H1 (cell line): ENCODE measurements at regions not wholly inside any gene's neighbourhood (a gene's known extent, or its start where the extent isn't known, plus 50 kb on each side); places are given as distances from the start of the nearest gene placed in this dataset.

Experiments
- CTCF ChIA-PET: fragments of 300-600 bp; sonication (Branson Sonifier 250); formaldehyde crosslinking; loops from one replicate; lab custom pipeline; 2021; ENCODE audit not compliant: partially characterized antibody; lab: Charles Lee
- POLR2A ChIA-PET: fragments of 300-600 bp; sonication (Branson Sonifier 250); formaldehyde crosslinking; loops from one replicate; lab custom pipeline; 2021; ENCODE audit warnings: inconsistent platforms; ENCODE audit not compliant: partially characterized antibody; lab: Charles Lee
- DNase-seq, 2 experiments: peaks; one replicate each; pipeline versions ENCODE4 v3.0.0 to v3.0.0-alpha.2; 2010 to 2022; ENCODE audit warnings: low spot score in 2 of 2, low read depth in 1 of 2, mixed read lengths in 1 of 2
- FAIRE-seq: peaks from 2 replicates; lab custom pipeline; 2011; peaks lifted over from hg19 to GRCh38; lab: Jason Lieb, UNC
- H2AFZ ChIP-seq: 2 replicates; pipeline ENCODE4 v1.8.1; 2012; ENCODE audit warnings: low read length, inconsistent platforms
- H2AK5ac ChIP-seq: 2 replicates; pipeline ENCODE4 v1.6.1; 2013; ENCODE audit warnings: low read depth, low read length
- H2BK120ac ChIP-seq: replicated peaks from 2 replicates; pipeline ENCODE3; 2013; ENCODE audit warnings: low read depth, low read length, inconsistent platforms
- H2BK12ac ChIP-seq: 2 replicates; pipeline ENCODE4 v1.6.1; 2013; ENCODE audit warnings: low read depth, low read length
- H2BK15ac ChIP-seq: 2 replicates; pipeline ENCODE4 v1.6.1; 2013; ENCODE audit warnings: low read length
- H2BK20ac ChIP-seq: 2 replicates; pipeline ENCODE4 v1.6.1; 2013; ENCODE audit warnings: low read length
- H2BK5ac ChIP-seq: 2 replicates; pipeline ENCODE4 v1.6.1; 2013; ENCODE audit warnings: low read depth, low read length
- H3K14ac ChIP-seq: 2 replicates; pipeline ENCODE4 v1.6.1; 2013; ENCODE audit warnings: inconsistent platforms; ENCODE audit not compliant: insufficient read length
- H3K18ac ChIP-seq: 2 replicates; pipeline ENCODE4 v1.6.1; 2013; ENCODE audit warnings: low read length; ENCODE audit errors: extremely low read depth
- H3K23ac ChIP-seq: 2 replicates; pipeline ENCODE4 v1.6.1; 2013; ENCODE audit warnings: inconsistent platforms; ENCODE audit not compliant: insufficient read length
- H3K23me2 ChIP-seq: 2 replicates; pipeline ENCODE4 v1.6.1; 2013; ENCODE audit warnings: low read depth, low read length
- H3K27ac ChIP-seq: 2 replicates; pipeline ENCODE4 v1.6.1; 2011; ENCODE audit warnings: low read depth, low read length, inconsistent platforms
- H3K27me3 ChIP-seq, 4 experiments: replicated peaks in 1 of 4; 1 replicate in 1 of 4; 2 replicates in 3 of 4; pipeline versions ENCODE4 v1.6.1 to v1.8.1; 2011 to 2013; ENCODE audit warnings: low read length in 3 of 4, mild to moderate bottlenecking in 3 of 4, inconsistent platforms in 2 of 4, mixed read lengths in 2 of 4, moderate library complexity in 1 of 4; ENCODE audit not compliant: control insufficient read depth in 3 of 4, insufficient read depth in 3 of 4; ENCODE audit errors: extremely low read depth in 1 of 4
- H3K36me3 ChIP-seq, 4 experiments: 2 replicates each; pipeline versions ENCODE4 v1.6.1 to v1.8.1; 2011 to 2013; ENCODE audit warnings: mild to moderate bottlenecking in 4 of 4, low read length in 3 of 4, moderate library complexity in 2 of 4, control low read depth in 1 of 4, inconsistent platforms in 1 of 4; ENCODE audit not compliant: insufficient read depth in 4 of 4, control insufficient read depth in 2 of 4
- H3K4ac ChIP-seq: replicated peaks from 2 replicates; pipeline ENCODE3; 2013; ENCODE audit warnings: low read length, low read depth, mixed read lengths, inconsistent platforms; ENCODE audit not compliant: insufficient read length
- H3K4me1 ChIP-seq, 4 experiments: replicated peaks in 1 of 4; 1 replicate in 1 of 4; 2 replicates in 3 of 4; pipeline versions ENCODE4 v1.6.1 to v1.8.1; 2011 to 2013; ENCODE audit warnings: low read length in 3 of 4, inconsistent platforms in 2 of 4, mixed read lengths in 1 of 4; ENCODE audit not compliant: insufficient read depth in 4 of 4, control insufficient read depth in 3 of 4
- H3K4me2 ChIP-seq, 2 experiments: 2 replicates each; pipeline versions ENCODE4 v1.6.1 to v1.8.1; 2011 to 2013; ENCODE audit warnings: low read depth in 2 of 2, low read length in 2 of 2, control low read depth in 1 of 2, inconsistent platforms in 1 of 2, mild to moderate bottlenecking in 1 of 2; ENCODE audit not compliant: insufficient read depth in 1 of 2
- H3K4me3 ChIP-seq, 4 experiments: fragments of 200-600, 300-600 bp in 1 of 4; sonication (generic), shearing (Covaris generic), sonication (Bioruptor Twin) in 1 of 4; 2 replicates each; pipeline versions ENCODE4 v1.5.1 to v1.8.1; 2011 to 2016; ENCODE audit warnings: low read length in 4 of 4, low read depth in 3 of 4, control low read depth in 2 of 4, inconsistent platforms in 2 of 4, mild to moderate bottlenecking in 2 of 4, mixed read lengths in 1 of 4, moderate library complexity in 1 of 4; ENCODE audit not compliant: insufficient read depth in 2 of 4; ENCODE audit errors: extremely low read depth in 1 of 4
- H3K56ac ChIP-seq: replicated peaks from 2 replicates; pipeline ENCODE3; 2013; ENCODE audit warnings: low read depth, mild to moderate bottlenecking, mixed read lengths, low read length, inconsistent platforms; ENCODE audit not compliant: insufficient read length
- H3K79me1 ChIP-seq: 2 replicates; pipeline ENCODE4 v1.6.1; 2013; ENCODE audit warnings: low read depth, low read length, control low read depth
- H3K79me2 ChIP-seq, 2 experiments: 2 replicates each; pipeline versions ENCODE4 v1.6.1 to v1.8.1; 2012 to 2013; ENCODE audit warnings: low read length in 2 of 2, mild to moderate bottlenecking in 2 of 2, inconsistent platforms in 1 of 2; ENCODE audit not compliant: insufficient read depth in 2 of 2, control insufficient read depth in 1 of 2
- H3K9ac ChIP-seq, 4 experiments: replicated peaks in 1 of 4; 1 replicate in 1 of 4; 2 replicates in 3 of 4; pipeline versions ENCODE4 v1.6.1 to v1.8.1; 2011 to 2013; ENCODE audit warnings: low read depth in 3 of 4, low read length in 3 of 4, control low read depth in 2 of 4, mild to moderate bottlenecking in 2 of 4, moderate library complexity in 2 of 4, inconsistent platforms in 1 of 4; ENCODE audit errors: extremely low read depth in 1 of 4
- H3K9me3 ChIP-seq, 2 experiments: 2 replicates each; pipeline versions ENCODE4 v1.6.1 to v1.8.1; 2012 to 2013; ENCODE audit warnings: mild to moderate bottlenecking in 2 of 2, moderate library complexity in 2 of 2, control low read depth in 1 of 2, inconsistent platforms in 1 of 2, low read depth in 1 of 2, low read length in 1 of 2, mixed read lengths in 1 of 2; ENCODE audit not compliant: insufficient read depth in 2 of 2
- H4K20me1 ChIP-seq, 2 experiments: replicated peaks in 1 of 2; 2 replicates each; pipeline versions ENCODE3 to v1.8.1; 2011 to 2013; ENCODE audit warnings: inconsistent platforms in 2 of 2, low read length in 2 of 2, mild to moderate bottlenecking in 1 of 2; ENCODE audit not compliant: insufficient read depth in 2 of 2, control insufficient read depth in 1 of 2
- H4K5ac ChIP-seq: 2 replicates; pipeline ENCODE4 v1.6.1; 2013; ENCODE audit warnings: low read length, low read depth, mixed read lengths, inconsistent platforms; ENCODE audit not compliant: insufficient read length
- H4K8ac ChIP-seq: 2 replicates; pipeline ENCODE4 v1.8.0; 2013; ENCODE audit warnings: mild to moderate bottlenecking, moderate library complexity, low read length, inconsistent platforms; ENCODE audit not compliant: insufficient read depth; ENCODE audit errors: extremely low read depth
- H4K91ac ChIP-seq: replicated peaks from 2 replicates; pipeline ENCODE3; 2013; ENCODE audit warnings: low read length, mixed read lengths, inconsistent platforms; ENCODE audit not compliant: insufficient read length
- TEAD4 ChIP-seq: IDR thresholded peaks from 2 replicates; pipeline ENCODE4 v1.6.1; 2012; ENCODE audit warnings: low read depth, low read length, inconsistent platforms, mixed read lengths
- WGBS, 2 experiments: shearing (Covaris generic) in 1 of 2; methylation state at CpG; one replicate each; pipeline versions ENCODE4 v1.1.6 to v1.1.7; 2013 to 2015; ENCODE audit warnings: low lambda C conversion rate in 2 of 2, mixed read lengths in 2 of 2, inconsistent platforms in 1 of 2, low coverage in 1 of 2, missing lambda C conversion rate in 1 of 2; ENCODE audit not compliant: insufficient replicate concordance in 2 of 2, insufficient coverage in 1 of 2, insufficient read length in 1 of 2; ENCODE audit errors: extremely low coverage in 1 of 2, missing lambda C conversion rate in 1 of 2; 5-methylcytosine and 5-hydroxymethylcytosine counted together

DNA sequence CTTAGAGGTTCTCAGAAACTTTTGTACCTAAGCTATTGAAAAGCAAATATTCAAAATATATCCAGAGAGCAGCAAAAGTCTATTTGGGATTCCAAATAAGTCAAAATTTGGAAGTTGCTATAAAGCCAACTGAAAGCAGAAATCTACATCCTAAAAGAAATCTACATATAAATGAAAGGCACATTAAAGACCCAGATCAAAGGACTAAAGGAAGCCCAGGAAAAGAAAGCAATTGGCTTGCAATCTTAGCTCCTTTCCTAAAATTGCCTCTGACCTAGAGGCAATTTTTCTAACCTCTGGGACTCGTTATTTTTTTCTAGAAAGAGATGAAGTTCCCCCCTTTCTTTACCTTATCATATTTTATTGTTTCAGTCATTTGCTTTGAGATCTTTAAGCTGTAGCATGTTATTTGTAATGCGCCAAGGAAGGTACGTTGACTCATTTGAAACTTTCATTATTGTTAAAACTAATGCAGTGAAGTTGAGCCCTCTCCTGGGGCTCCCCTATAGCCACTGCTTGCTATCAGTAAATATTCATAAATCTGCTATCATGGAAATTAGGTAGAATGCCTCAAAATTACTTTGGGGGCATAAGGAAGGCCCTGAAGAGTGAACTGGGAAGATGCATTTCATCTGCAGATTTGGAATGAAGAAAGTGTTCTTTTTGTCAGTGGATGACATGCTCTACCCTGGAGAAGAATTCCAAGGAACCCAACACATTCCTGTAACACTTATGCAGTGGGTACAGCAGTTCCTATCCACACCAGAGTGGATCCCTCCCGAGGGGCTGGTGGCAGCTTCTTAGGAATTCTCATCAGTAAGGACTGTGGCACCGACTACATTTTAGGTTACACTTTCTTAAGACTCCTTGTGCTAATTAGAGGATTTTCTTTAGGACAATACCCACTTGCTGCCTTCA lies 177.8 kb upstream of the IGFBP7 start:
- H3K23ac ChIP-seq: no peak overlapping the region
- no peaks in the 10 kb centered on the region for H3K23me2 ChIP-seq
- no peak overlapping the region for H2BK120ac ChIP-seq
- 37% methylated on average over 5 of the region's 5 CpGs; no CpG with 5 or more reads in 1 of the 2 experiments for WGBS, 2 experiments
- no peaks in the 10 kb centered on the region for H3K79me1 ChIP-seq
- FAIRE-seq (peak; percentile 66), DNase-seq (no peak)
- peaks cover 0 to 3% (median 0%) of the 10 kb centered on the region in 4 experiments; a peak in 1 of 7 replicates for H3K27me3 ChIP-seq
- H3K18ac ChIP-seq: no peak overlapping the region
- H3K56ac ChIP-seq: no peak overlapping the region
- H4K8ac ChIP-seq: no peak overlapping the region
- H2BK15ac ChIP-seq: no peak overlapping the region
- H3K4me2 ChIP-seq: peak overlapping the region in 1 of 2 experiments; percentile 53; a peak in 2 of 4 replicates
- ChIA-PET CTCF (interaction anchor here (0.8 to 3.1 kb wide), 3 partner anchors 12 to 97 kb away, joined by 3 to 9 read pairs (median 3); no protein-coding TSS in a partner anchor), POLR2A (no interaction called here)
- no peak overlapping the region for H3K27ac ChIP-seq
- no peak overlapping the region for H2BK20ac ChIP-seq
- H3K9ac ChIP-seq: no peak overlapping the region
- no peaks in the 10 kb centered on the region for H4K20me1 ChIP-seq
- H3K79me2 ChIP-seq: no peaks in the 10 kb centered on the region
- H3K36me3 ChIP-seq: 0 out of 8 replicates have a peak, but pooled peaks cover 0 to 2% (median 0%) of the 10 kb centered on the region in 4 experiments
- no peak overlapping the region for H2AFZ ChIP-seq
- no peak overlapping the region for H2AK5ac ChIP-seq
- peak overlapping the region in 2 of 4 experiments; percentile 1 to 40; a peak in 3 of 8 replicates for H3K4me3 ChIP-seq
- no peak overlapping the region for H2BK12ac ChIP-seq
- no peak overlapping the region for H4K91ac ChIP-seq
- no peak overlapping the region for H3K14ac ChIP-seq
- H3K9me3 ChIP-seq: peaks cover 2 to 4% of the 10 kb centered on the region in 2 experiments; a peak in 2 of 4 replicates
- no peak overlapping the region for H2BK5ac ChIP-seq
- no peak overlapping the region for H3K4ac ChIP-seq
- no peak overlapping the region for H4K5ac ChIP-seq
- H3K4me1 ChIP-seq: peaks cover 0 to 12% (median 5%) of the 10 kb centered on the region in 4 experiments; a peak in 5 of 7 replicates
- TF ChIP-seq TEAD4: 0 out of 2 replicates have a peak, but pooled peaks have one; percentile 23
